ENCODE measurements at regions not wholly inside any gene's neighbourhood (a gene's known extent, or its start where the extent isn't known, plus 50 kb on each side); places are given as distances from the start of the nearest gene placed in this dataset.

DNA sequence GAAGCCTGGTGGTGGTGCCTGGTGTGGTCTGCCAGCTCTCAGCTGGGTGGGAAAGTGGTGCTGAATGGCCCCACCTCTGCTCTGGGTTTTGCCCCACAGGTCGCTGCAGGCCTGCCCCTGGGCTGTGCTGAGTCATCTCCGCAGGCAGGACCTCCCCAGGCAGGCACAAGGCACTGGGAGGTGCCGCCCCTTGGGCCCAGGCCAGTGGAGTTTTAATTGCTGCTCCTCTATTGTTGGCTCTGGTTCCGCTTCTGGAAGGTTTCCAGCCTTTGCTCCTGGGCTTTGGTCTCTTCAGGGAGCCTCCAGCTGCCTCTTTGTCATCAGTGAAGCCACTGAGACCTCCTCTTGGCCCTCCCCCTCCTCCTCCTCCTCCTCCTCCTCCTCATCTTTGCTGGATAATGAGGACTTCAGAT is 180.3 kb upstream of the GRB10 start:
- ChIA-PET POLR2A (no interaction called here), CTCF (no interaction called here)

DNA sequence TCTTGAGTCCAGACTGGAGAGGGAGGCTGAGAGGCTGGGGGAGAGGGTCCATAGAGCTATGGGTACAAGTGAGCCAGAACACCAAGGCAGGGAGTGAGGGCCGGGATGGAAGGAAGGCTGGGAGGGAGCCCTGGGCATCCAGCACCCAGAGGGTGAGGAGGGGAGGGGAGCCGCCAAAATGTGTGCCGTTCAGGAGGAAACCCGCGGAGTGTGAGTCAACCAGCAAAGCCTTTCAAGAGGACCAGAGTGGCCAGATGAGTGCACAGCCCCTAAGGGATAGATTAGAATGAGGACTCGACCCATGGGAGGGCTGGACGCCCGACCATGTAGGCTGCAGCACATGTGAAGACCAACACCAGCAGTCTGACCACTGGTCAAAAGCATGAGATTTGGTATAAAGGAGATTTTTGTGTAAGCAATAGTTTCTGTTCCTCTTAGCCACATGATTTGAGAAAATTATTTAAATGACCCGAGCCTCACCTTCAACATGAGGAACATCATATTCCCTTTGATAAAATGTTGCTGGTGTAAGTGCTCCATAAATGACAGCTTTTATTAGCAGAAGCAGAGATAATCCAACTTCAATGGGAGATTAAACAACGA is 179.7 kb upstream of the GRB10 start:
- POLR2A ChIA-PET: no interaction called here
- CTCF ChIA-PET: no interaction called here

DNA sequence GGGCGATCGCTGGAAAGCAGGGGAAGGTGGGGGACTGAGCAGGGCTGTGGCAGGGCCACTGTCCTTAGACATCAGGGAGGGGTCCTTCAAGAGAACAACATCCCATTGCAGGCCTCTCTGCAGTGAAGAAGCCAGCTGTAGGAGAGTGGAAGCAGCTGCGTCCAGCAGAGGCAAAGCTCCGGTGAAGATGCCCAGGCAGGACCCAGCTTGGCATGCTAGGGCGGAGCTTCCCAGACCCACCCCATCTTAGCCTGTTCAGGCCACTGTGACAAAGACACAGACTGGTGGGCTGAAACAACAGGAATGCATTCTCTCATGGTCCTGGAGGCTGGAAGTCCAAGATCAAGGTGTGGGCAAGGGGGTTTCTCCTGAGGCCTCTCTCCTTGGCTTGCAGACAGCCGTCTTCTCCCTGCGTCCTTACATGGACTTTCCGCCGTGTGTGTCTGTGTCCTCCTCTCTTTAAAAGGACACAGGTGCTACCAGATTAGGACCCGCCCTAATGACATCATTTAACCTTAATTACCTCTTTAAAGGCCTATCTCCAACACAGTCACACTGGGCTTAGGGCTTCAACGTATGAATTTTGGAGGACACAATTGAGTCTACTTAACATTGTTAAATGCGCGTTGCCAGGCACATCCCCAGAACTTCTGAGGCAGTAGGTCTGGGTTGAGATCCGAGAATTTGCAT is 178.1 kb upstream of the GRB10 start:
- POLR2A ChIA-PET: no interaction called here

DNA sequence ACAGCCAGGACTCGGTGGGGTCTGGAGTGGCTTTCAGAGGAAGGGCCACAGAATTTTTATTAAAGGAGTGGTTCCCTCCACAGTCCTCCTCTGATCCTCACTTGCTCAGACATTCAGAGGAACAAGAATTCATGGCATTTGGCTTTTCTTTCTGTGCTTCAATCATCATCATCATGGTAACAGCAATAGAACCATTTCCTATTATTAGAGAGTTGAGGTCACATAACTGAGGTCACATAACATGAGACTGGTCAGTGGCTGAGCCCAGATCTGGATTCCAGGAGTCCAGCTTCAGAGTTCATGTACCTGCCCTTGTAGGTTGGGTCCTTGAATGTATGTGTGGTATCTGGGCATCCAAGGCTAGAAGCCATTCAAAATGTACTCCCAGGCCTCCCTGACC is 177.3 kb upstream of the GRB10 start:
- ChIA-PET CTCF (no interaction called here), POLR2A (no interaction called here)

More for the DNA sequence above, 178.1 kb upstream of the GRB10 start:
- CTCF ChIA-PET: no interaction called here

DNA sequence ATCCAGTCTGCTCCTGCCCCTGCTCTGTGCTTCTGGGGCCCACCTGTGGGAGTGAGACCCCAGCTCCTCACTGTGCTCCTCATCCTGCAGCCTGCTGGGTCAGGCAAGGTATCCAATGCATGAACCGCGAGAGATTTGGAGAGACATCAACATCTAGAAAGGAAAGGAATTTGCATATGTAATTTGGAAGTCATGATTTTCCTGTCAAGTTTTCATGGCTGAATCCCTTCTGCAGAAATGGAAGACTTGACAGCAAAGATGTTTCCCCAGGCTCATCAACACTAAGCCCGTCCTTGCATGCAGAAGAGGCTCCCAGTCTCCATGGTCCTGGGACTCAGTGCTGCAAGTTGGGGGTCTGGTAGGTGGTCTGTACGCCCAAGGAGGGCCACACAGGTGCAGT is 176.9 kb upstream of the GRB10 start:
- CTCF ChIA-PET: no interaction called here
- POLR2A ChIA-PET: no interaction called here

DNA sequence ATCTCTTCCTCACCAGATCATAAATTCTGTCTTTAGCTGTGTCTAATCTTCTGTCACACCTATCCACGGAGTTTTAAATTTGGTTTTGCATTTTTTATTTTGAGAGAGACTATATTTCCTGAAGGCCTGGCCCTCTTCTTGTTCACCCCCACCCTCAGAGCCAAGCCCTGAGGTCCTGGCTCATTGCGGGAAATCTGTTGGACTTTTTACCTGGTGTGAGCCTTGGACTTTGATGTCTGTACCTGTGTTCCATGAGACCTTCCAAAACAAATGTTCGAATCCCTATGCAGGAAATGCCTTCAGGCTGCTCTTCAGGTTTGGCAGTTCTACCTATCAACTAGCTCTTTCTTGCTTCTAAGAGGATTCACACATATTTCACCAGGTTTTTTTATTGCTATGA is 175.2 kb upstream of the GRB10 start:
- POLR2A ChIA-PET: no interaction called here

DNA sequence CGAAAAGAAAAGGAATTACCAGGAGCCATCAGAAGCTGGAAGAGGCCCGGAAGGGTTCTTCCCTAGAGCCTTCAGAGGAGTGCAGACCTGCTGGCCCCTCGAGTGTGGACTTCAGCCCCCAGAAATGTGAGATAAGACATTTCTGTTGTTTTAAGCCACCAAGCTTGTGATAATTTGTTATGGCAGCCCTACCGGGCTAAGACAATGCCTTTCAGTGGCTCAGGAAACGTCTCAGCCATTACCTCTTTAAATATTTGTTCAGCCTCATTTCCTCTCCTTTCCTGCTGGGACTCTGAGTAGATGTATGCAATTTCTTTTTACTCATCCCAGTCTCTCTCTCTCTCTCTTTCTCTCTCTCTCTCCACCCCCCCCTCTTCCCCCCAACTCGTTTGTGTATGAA is 174.7 kb upstream of the GRB10 start:
- CTCF ChIA-PET: no interaction called here

More for the DNA sequence above, 175.2 kb upstream of the GRB10 start:
- CTCF ChIA-PET: no interaction called here

DNA sequence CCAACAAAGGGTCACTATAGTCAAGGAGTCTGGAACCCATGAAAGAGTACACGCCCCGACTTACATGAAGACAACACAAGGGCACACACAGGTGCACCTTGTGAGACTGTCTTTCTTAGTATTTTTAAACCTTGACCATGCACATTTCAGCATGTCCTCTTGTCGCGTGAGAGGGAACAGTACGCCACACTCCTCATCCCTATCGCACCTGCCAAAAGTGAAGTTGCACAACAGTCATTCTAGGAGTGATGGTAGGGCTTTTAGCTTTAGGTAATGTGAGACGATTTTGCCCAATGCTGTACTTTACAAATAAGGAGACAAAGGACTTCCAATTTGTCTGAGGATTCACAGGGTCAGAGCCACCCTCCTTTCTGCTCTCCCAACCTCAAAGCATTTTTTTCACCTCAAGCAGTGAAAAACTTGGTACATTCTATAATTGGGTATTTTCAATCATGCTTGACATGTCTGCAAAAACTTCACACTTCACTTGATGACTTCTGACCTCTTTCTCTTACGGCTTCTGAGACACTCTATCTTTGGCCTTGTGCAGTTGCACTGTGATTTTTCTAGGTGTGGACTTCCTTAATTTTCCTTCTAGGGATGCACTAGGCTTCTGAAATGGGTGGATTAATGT is 173.9 kb upstream of the GRB10 start:
- CTCF ChIA-PET: no interaction called here
- POLR2A ChIA-PET: no interaction called here

More for the DNA sequence above, 174.7 kb upstream of the GRB10 start:
- POLR2A ChIA-PET: no interaction called here

DNA sequence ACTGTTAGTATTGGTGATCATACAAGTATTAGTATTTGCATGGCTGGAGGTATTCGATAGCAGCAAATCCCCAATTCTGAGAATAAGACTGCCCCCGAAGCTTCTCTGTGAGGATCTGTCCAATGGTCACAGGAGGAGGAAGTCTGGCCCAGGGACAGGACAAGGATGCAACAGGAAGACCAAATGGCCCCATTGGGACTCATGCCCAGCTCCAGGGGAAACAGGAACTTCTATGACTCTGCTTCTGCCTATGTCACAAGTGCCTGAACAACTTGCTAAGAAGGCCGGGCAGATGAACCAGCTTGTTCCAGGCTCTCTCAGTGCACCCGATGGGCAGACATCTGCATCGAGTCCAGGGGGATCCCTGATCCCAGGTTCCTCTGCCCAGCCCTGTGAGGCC is 172.0 kb upstream of the GRB10 start:
- CTCF ChIA-PET: no interaction called here
- POLR2A ChIA-PET: no interaction called here

DNA sequence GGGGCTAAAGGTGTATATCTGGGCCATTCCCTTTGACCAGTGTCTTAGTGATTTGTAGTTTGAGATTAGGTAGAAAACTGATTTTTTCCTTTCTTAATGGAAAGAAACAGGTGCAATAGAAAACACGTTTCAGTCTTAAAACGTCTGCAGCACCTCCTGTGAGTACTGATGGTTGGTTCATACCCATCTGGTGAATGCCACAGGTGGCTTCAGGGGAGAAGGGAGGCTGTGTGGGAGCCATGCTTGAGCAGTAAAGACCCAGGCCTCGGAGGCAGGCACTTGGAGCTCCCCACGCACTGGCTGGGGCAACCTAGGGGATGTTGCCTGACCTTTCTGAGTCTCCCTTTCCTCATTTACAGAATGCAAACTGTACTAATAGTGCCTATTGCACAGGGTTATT is 171.5 kb upstream of the GRB10 start:
- CTCF ChIA-PET: no interaction called here
- POLR2A ChIA-PET: no interaction called here

DNA sequence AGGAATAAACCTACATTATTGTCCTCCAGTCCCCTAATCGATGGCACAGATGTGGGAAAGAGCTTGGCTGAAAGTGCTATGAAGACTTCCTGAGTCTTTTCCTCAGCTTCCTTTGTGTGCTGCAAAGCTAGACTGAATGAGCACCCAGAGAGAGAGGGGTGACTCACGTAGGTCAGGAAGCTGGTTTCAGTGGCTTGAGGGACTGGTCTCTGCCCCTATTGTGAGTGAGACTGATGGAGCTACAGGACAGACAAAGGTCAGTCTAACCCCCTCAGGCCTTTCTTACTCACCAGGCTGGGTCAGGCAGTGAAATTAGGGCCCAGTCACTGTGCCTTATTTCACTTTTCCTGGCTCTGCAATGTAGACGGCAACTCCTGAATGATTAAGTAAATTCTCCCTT is 171.1 kb upstream of the GRB10 start:
- CTCF ChIA-PET: no interaction called here
- POLR2A ChIA-PET: no interaction called here

DNA sequence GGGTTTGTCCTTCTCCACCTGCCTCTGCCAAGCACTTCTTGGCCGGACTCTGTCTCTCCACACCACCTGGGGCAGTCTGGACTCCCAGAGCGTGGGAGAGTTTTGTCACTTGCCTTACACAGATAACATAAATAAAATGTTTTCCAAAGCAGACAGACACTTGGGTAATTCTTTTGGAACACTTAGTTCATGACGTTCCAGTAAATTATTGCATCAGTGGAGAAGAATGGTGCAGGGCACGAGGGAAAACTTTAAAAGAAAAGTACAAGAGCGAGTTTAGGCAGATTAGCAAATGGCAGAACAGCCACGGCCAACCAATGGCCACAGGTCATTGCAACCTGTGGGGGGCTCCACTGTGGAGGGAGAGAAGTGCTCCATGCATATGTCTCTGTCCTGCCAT is 170.6 kb upstream of the GRB10 start:
- POLR2A ChIA-PET: no interaction called here
- CTCF ChIA-PET: no interaction called here

DNA sequence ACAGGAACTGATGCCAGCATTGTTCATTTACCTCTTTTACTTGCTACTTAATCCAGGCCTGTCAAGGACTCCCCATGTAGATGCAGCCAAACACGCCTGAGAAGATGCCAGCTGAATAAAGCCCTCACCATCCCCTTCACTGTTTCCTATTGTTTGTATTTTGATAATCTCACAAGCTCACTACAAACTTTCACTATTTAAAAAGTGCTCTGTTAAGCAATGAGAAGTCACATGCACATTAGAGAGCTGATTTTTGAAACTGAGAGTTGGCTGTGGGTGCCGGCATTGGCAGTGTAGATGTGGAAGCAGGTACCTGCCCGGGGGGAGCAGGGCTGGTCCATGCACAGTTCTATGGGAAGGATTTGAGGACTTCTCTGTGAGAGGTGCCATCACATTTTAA is 169.8 kb upstream of the GRB10 start:
- POLR2A ChIA-PET: no interaction called here
- CTCF ChIA-PET: no interaction called here

DNA sequence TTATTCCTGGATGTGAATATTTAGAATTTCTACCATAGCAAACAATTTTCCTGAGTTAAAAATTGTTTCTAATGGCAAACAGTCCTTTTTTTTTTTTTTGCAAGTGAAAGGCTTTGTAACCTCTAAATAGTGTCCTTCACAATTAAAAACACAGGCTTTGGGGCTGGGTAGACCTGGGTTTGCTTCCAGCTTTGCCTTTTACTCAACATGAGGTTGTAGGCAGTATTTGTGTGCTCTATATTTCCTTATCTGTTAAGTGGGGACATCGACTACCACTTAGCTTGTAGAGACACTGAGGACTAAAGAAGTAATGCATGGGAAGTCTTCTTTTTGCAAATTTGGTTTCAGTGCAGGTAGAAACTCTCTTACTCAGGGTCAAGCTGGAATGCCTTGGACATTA is 169.4 kb upstream of the GRB10 start:
- POLR2A ChIA-PET: no interaction called here
- CTCF ChIA-PET: no interaction called here

DNA sequence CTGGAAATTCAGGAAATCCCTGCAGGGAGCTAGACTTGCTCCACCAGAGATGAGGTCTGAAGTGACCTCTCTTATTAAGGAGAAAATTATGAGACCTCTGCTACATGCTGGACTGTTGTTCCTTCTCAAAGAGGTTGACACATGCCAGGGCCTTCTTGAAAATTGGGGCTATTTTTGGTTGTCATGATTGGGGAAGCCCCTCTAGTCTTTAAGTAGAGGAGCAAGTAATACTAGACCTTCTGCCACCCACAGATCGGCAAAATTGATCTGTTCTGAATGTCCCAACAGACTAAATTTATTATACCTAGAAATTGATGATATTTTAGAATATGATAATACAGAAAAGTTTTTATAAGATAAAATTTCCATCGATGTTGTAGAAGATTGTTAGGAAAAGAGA is 160.8 kb upstream of the GRB10 start:
- POLR2A ChIA-PET: no interaction called here

DNA sequence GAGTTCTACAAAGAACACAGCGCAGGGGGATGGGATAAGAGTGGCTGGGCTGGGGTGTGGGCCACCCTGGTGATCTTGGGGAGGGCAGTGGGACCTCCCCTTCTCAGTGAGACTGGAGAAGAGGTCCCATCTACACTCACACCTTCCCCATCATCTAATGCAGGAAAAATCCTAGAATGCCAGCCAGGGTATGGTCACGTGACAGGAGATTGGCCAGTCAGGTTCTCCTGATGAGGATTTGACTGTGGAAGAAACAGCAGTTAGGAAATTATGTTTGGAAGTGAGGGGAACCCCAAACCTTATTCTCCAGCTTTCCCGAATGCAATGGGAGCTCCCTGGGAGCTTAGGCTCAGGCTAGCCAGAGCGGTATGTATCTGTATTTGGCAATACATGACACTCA is 158.8 kb upstream of the GRB10 start:
- POLR2A ChIA-PET: no interaction called here
- CTCF ChIA-PET: no interaction called here

More for the DNA sequence above, 160.8 kb upstream of the GRB10 start:
- CTCF ChIA-PET: no interaction called here

DNA sequence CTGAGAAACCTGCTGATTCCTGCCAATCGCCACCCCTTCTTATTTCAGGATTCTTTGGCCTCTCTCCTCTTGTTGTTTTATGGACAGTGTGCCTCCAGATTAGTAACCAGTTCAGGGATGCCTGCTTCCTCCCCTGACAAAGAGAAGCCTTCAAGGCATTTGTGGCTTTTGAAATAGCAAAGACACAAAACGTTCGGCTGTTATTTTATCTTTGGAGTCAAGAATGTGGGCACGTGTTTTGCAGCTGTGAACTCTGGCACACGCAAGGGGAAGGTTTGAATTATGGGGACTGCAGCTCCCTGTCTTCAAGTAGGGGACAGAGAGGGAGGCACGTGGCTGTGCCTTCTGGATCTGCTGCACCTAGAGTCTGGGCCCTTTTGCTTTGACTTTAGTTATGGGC is 157.9 kb upstream of the GRB10 start:
- POLR2A ChIA-PET: no interaction called here
- CTCF ChIA-PET: no interaction called here

DNA sequence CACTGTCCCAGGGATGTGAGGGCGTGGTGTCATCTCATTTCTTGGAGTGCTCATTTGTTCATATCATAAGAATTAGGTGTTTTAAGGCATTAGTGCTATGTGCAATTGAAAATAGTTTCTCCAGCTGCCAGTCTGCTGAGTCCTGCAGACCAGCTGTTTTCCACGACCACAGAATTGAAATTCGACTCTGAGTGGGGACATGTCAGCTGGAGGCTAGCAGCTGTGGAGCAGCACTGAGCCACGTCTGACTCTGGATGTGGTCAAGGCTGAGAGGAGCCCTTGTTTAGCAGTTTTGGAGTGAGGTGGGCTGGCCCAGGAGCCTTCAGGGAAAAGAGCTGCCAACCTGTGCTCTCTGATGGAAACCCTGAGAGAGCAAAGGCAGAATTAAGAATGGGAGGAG is 156.3 kb upstream of the GRB10 start:
- ChIA-PET POLR2A (no interaction called here), CTCF (no interaction called here)

DNA sequence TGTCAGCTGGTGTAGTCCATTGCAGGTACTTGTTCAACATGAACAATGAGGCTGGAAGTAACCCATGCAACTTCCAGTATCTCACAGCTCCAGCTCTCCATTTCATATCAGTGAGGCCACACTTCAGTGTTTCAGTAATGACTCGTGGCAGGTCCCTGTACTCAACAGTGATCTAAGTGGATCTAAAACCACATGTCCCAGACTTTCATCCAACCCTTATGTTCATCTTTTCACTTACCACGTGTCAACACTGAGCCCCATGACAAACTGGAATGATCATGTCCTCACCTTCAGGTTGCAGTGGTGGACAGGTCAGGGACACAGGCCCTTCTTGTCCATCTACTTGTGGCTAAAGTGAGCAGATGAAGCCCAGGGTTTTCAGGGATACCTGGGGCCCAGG is 155.0 kb upstream of the GRB10 start:
- POLR2A ChIA-PET: no interaction called here
- CTCF ChIA-PET: no interaction called here

DNA sequence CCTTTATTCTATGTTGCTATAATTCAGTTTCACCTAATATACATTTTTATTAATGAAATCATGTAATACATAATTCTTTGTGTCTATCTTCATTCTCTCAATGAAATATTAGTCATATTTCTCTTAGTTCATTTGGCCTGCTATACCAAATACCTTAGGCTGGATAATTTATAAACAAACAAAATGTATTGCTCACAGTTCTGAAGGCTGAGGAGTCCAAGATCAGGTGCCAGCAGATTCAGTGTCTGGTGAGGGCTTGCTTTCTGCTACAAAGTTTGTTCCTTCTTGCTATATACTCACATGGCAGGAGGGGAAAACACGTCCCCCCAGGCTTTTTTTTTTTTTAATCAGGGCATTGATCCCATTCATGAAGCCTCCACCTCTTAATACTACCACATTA is 143.4 kb upstream of the GRB10 start:
- CTCF ChIA-PET: no interaction called here
- POLR2A ChIA-PET: no interaction called here

DNA sequence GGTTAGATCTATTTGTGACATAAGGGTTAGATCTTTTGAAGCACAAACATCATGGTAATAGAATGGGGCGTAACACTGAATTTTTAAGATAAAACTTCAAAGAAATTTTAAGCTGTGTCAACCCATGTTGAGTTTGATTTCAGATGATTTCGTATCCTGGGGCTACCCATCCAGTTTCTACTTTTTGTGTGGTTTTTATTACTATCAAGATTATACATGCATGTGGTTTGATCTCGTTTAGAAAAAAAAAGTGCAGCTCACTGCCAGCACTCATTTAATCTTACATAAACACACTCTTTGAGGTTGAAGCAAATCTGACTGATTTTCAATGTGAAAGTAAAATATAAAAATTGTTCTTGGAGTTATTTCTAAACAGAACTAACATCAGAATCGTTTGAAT is 140.8 kb upstream of the GRB10 start:
- POLR2A ChIA-PET: no interaction called here
- CTCF ChIA-PET: no interaction called here

All from activated CD8-positive, alpha-beta memory T cell treated with anti-CD3 and anti-CD28 coated beads for 36 hours (primary cell).